SU-DHL-6 (cell line): ENCODE measurements at regions not wholly inside any gene's neighbourhood (a gene's known extent, or its start where the extent isn't known, plus 50 kb on each side); places are given as distances from the start of the nearest gene placed in this dataset.

Source experiments
- EZH2phosphoT487 ChIP-seq: fragments of 200-600 bp; sonication (generic), shearing (Covaris generic); conservative IDR thresholded peaks from 2 replicates; pipeline ENCODE4 v1.6.1; 2018; ENCODE audit warnings: mild to moderate bottlenecking, antibody characterized with exemption, low read length, moderate library complexity, mixed read lengths
- TF ChIP-seq, protein P1 (sequence below): fragments of 200-600 bp; sonication (generic); IDR thresholded peaks from one replicate; pipeline ENCODE4 v1.5.1; 2017; ENCODE audit warnings: antibody characterized with exemption, mild to moderate bottlenecking, low read length, moderate library complexity; ENCODE audit not compliant: insufficient read depth, poor library complexity, severe bottlenecking

DNA sequence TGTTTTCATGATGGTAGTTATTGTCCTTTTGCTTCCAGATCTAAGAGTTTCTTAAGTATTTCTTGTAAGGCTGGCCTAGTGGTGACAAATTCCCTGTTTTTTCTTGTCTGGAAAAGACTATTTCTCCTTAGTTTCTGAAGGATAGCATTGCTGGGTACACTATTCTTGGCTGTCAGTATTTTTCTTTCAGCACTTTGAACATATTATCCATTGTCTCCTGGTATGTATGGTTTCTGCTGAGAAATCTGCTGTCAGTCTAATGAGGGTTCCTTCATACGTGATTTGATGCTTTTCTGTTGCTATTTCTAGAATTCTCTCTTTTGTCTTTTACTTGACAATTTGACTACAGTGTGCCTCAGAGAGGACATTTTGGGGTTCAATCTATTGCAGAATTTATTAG lies 134.3 kb downstream of the CGGBP1 start:
- TF ChIP-seq, protein P1, sequence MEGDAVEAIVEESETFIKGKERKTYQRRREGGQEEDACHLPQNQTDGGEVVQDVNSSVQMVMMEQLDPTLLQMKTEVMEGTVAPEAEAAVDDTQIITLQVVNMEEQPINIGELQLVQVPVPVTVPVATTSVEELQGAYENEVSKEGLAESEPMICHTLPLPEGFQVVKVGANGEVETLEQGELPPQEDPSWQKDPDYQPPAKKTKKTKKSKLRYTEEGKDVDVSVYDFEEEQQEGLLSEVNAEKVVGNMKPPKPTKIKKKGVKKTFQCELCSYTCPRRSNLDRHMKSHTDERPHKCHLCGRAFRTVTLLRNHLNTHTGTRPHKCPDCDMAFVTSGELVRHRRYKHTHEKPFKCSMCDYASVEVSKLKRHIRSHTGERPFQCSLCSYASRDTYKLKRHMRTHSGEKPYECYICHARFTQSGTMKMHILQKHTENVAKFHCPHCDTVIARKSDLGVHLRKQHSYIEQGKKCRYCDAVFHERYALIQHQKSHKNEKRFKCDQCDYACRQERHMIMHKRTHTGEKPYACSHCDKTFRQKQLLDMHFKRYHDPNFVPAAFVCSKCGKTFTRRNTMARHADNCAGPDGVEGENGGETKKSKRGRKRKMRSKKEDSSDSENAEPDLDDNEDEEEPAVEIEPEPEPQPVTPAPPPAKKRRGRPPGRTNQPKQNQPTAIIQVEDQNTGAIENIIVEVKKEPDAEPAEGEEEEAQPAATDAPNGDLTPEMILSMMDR: no peak
- no peak for TF ChIP-seq EZH2phosphoT487
